ENCODE measurements at regions not wholly inside any gene's neighbourhood (a gene's known extent, or its start where the extent isn't known, plus 50 kb on each side); places are given as distances from the start of the nearest gene placed in this dataset.

GRCh38 chr11:98740321-98740720 is 280.4 kb upstream of the CNTN5 start:
- TF ChIP-seq CTCF (conservative IDR thresholded peaks at IDR 0.05; ENCODE audit: low read depth, low read length), result no peak
- TF ChIP-seq EZH2 (IDR thresholded peaks at IDR 0.05; ENCODE audit: low read length, unreplicated experiment), result no peak
